Panc1 (cell line): ENCODE measurements at regions not wholly inside any gene's neighbourhood (a gene's known extent, or its start where the extent isn't known, plus 50 kb on each side); places are given as distances from the start of the nearest gene placed in this dataset.

Experiments used
- ATAC-seq: fragments of 200-7000 bp; cut with Tn5 transposase; 2 replicates; pipeline ENCODE4 v1.9.1; 2020; ENCODE audit warnings: mild to moderate bottlenecking, moderate library complexity
- BruUV-seq: library from RNA; stranded (reverse); fragments of 400-500 nt; replicated peaks from 2 replicates; lab custom pipeline; 2021; lab: Mats Ljungman, UMichigan
- CTCF ChIA-PET: fragments of 300-600 bp; sonication (Branson Sonifier 250); formaldehyde crosslinking; loops from one replicate; lab custom pipeline; 2022; ENCODE audit warnings: antibody characterized with exemption; lab: Charles Lee
- POLR2A ChIA-PET: fragments of 300-600 bp; sonication (Branson Sonifier 250); formaldehyde crosslinking; loops from one replicate; lab custom pipeline; 2022; ENCODE audit warnings: antibody characterized with exemption; lab: Charles Lee
- DNase-seq: peaks from one replicate; pipeline ENCODE4 v3.0.0-alpha.2; 2010; ENCODE audit warnings: low read depth, low spot score
- H3K27ac ChIP-seq: 2 replicates; pipeline ENCODE4 v1.5.1; 2011; ENCODE audit warnings: mild to moderate bottlenecking, low read length, inconsistent platforms
- H3K27me3 ChIP-seq: fragments of 200-500 bp; sonication (Bioruptor generic); 2 replicates; pipeline ENCODE4 v1.6.0; 2014; ENCODE audit warnings: low read length, inconsistent platforms; ENCODE audit not compliant: control insufficient read depth, insufficient read depth
- H3K36me3 ChIP-seq: fragments of 200-500 bp; sonication (Bioruptor generic); 2 replicates; pipeline ENCODE4 v1.5.1; 2014; ENCODE audit warnings: inconsistent platforms, mild to moderate bottlenecking, low read length, moderate library complexity; ENCODE audit not compliant: control insufficient read depth, insufficient read depth
- H3K4me1 ChIP-seq: 2 replicates; pipeline ENCODE4 v1.5.1; 2011; ENCODE audit warnings: inconsistent platforms, mild to moderate bottlenecking, low read length, moderate library complexity; ENCODE audit not compliant: control insufficient read depth, insufficient read depth
- H3K4me3 ChIP-seq, 2 experiments: 2 replicates each; pipeline ENCODE4 v1.5.1; 2011 to 2012; ENCODE audit warnings: low read depth in 2 of 2, low read length in 2 of 2, mild to moderate bottlenecking in 2 of 2, inconsistent platforms in 1 of 2, moderate library complexity in 1 of 2
- H3K9me3 ChIP-seq: fragments of 200-500 bp; sonication (Bioruptor generic); 2 replicates; pipeline ENCODE4 v1.5.1; 2014; ENCODE audit warnings: low read depth, mild to moderate bottlenecking, inconsistent platforms, low read length, moderate library complexity; ENCODE audit not compliant: control insufficient read depth, insufficient read depth
- POLR2AphosphoS5 ChIP-seq: IDR thresholded peaks from 2 replicates; pipeline ENCODE4 v1.6.1; 2012; ENCODE audit warnings: mild to moderate bottlenecking, low read depth, low read length, moderate library complexity
- SIN3A ChIP-seq: IDR thresholded peaks from 2 replicates; pipeline ENCODE4 v1.6.1; 2012; ENCODE audit warnings: low read depth, mild to moderate bottlenecking, low read length, moderate library complexity, borderline replicate concordance; ENCODE audit not compliant: insufficient read depth
- TCF7L2 ChIP-seq: IDR thresholded peaks from 2 replicates; pipeline ENCODE4 v1.6.1; 2011; ENCODE audit warnings: mild to moderate bottlenecking, low read depth, low read length, inconsistent platforms
- in situ Hi-C: cut with HindIII; loops from 2 replicates; pipeline ENCODE4 v1.10.0; 2016; ENCODE audit warnings: low sequenced_read_pairs, low pct_unique_long_range_greater_than_20kb
- intact Hi-C: fragments of 100-400 bp; cut with micrococcal nuclease; formaldehyde crosslinking; loops from one replicate; pipeline ENCODE4 v1.10.0; 2022; ENCODE audit not compliant: unreplicated experiment
- TF ChIP-seq, protein P1 (sequence below): fragments of 450-650 bp; IDR thresholded peaks from 2 replicates; pipeline ENCODE4 v1.5.1; 2017; ENCODE audit warnings: mild to moderate bottlenecking
- TF ChIP-seq, protein P2 (sequence below), 2 experiments: IDR thresholded peaks; 2 replicates each; pipeline ENCODE4 v1.6.1; 2011 to 2012; ENCODE audit warnings: low read depth in 2 of 2, control low read depth in 1 of 2, low read length in 1 of 2, mild to moderate bottlenecking in 1 of 2, moderate library complexity in 1 of 2; ENCODE audit not compliant: insufficient read depth in 1 of 2

DNA sequence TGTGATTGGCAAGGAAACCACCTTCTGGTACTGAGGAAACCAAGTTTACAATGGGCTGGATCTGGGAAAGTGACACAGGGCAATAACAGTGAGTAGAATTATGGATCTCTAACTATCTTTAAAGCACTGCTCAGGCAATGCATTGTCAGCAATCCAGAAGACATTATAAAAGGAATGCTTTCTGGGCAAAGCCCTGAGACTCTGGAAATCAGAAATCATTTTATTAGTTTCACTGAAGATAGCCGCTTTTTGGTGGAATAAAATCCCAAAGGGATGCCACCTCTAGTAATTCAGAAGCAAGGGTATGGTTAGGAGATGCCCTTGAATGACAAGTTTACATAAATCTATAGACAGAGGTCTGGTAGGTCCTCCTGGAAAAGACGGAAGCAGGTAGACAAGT is 211.1 kb downstream of the DMRT2 start:
- Histone ChIP-seq H3K4me3 (no peak overlapping the region), H3K27me3 (no peaks in the 10 kb centered on the region), H3K9me3 (no peaks in the 10 kb centered on the region), H3K36me3 (no peaks in the 10 kb centered on the region), H3K4me1 (no peaks in the 10 kb centered on the region), H3K27ac (no peak overlapping the region)
- TF ChIP-seq, protein P1, sequence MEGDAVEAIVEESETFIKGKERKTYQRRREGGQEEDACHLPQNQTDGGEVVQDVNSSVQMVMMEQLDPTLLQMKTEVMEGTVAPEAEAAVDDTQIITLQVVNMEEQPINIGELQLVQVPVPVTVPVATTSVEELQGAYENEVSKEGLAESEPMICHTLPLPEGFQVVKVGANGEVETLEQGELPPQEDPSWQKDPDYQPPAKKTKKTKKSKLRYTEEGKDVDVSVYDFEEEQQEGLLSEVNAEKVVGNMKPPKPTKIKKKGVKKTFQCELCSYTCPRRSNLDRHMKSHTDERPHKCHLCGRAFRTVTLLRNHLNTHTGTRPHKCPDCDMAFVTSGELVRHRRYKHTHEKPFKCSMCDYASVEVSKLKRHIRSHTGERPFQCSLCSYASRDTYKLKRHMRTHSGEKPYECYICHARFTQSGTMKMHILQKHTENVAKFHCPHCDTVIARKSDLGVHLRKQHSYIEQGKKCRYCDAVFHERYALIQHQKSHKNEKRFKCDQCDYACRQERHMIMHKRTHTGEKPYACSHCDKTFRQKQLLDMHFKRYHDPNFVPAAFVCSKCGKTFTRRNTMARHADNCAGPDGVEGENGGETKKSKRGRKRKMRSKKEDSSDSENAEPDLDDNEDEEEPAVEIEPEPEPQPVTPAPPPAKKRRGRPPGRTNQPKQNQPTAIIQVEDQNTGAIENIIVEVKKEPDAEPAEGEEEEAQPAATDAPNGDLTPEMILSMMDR, result no peak
- TF ChIP-seq, protein P2, sequence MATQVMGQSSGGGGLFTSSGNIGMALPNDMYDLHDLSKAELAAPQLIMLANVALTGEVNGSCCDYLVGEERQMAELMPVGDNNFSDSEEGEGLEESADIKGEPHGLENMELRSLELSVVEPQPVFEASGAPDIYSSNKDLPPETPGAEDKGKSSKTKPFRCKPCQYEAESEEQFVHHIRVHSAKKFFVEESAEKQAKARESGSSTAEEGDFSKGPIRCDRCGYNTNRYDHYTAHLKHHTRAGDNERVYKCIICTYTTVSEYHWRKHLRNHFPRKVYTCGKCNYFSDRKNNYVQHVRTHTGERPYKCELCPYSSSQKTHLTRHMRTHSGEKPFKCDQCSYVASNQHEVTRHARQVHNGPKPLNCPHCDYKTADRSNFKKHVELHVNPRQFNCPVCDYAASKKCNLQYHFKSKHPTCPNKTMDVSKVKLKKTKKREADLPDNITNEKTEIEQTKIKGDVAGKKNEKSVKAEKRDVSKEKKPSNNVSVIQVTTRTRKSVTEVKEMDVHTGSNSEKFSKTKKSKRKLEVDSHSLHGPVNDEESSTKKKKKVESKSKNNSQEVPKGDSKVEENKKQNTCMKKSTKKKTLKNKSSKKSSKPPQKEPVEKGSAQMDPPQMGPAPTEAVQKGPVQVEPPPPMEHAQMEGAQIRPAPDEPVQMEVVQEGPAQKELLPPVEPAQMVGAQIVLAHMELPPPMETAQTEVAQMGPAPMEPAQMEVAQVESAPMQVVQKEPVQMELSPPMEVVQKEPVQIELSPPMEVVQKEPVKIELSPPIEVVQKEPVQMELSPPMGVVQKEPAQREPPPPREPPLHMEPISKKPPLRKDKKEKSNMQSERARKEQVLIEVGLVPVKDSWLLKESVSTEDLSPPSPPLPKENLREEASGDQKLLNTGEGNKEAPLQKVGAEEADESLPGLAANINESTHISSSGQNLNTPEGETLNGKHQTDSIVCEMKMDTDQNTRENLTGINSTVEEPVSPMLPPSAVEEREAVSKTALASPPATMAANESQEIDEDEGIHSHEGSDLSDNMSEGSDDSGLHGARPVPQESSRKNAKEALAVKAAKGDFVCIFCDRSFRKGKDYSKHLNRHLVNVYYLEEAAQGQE (IDR thresholded peaks at IDR 0.05; ENCODE audit: insufficient read depth in 1 of 2, low read depth in 2 of 2, low read length in 1 of 2), result no peak
- TF ChIP-seq TCF7L2 (no peak), SIN3A (no peak), POLR2AphosphoS5 (no peak)
- CTCF ChIA-PET, result no interaction called here
- in situ Hi-C loops, result no loop called here
- DNase-seq, result no peak
- POLR2A ChIA-PET, result no interaction called here
- no TSS peak for BruUV-seq
- intact Hi-C loops, result no loop called here
- no peak for ATAC-seq

DNA sequence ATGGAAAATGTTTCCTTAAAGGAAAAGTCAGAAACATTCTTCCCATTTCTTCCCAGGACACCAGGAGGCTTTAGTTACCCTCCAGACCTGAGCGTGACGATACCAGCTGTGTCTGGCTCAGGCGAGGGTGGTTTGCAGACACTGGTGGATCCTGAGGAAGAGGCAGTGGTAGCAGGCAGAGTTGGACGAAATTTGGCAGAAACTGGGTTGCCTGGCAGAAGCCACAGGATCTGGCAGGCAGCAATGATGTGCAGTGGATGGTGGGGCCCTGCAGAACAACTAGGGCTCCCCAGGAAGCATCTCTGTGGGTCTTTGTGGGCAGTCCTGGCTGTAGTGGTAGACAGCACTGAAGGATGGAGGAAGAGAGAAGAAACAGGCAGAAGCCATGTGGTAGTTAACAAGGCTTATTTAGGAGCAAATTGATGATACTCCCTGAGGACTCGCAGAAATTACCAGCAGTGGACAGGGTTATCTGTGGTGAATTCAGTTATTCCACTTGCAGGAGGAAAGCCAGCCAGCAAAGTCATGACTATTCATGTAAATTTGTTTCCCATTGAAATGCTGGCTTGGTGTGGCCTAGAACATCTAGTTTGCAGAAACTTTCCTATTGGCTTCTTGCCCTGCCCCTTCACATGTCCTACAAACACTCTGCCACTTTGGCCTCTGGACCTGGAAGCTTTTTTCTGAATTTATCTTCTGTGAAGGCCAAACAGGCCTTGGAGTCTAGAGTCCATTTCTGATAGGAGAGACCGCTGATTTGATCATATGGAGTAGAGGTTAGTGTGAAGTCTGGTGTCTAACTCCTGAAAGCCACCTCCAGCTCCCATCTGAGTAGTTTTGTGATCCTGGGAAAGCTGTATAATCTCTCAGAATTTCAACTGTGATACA is 212.0 kb downstream of the DMRT2 start:
- POLR2A ChIA-PET, result no interaction called here
- CTCF ChIA-PET, result no interaction called here
- TF ChIP-seq SIN3A (no peak), POLR2AphosphoS5 (no peak), TCF7L2 (no peak)
- TF ChIP-seq, protein P2 (IDR thresholded peaks at IDR 0.05; ENCODE audit: insufficient read depth in 1 of 2, low read depth in 2 of 2, low read length in 1 of 2), result no peak
- TF ChIP-seq, protein P1, result no peak
- ATAC-seq (no peak), DNase-seq (no peak)
- Histone ChIP-seq H3K27ac (no peak overlapping the region), H3K27me3 (no peaks in the 10 kb centered on the region), H3K36me3 (no peaks in the 10 kb centered on the region), H3K4me1 (no peaks in the 10 kb centered on the region), H3K9me3 (no peaks in the 10 kb centered on the region), H3K4me3 (no peak overlapping the region)
- no TSS peak for BruUV-seq
- in situ Hi-C loops (no loop called here), intact Hi-C loops (no loop called here)
